HG02610 (cell line): ENCODE measurements at regions not wholly inside any gene's neighbourhood (a gene's known extent, or its start where the extent isn't known, plus 50 kb on each side); places are given as distances from the start of the nearest gene placed in this dataset.

ENCODE experiments used
- ATAC-seq: cut with Tn5 transposase; IDR thresholded peaks from one replicate; pipeline ENCODE4 v1.9.1; 2021; ENCODE audit warnings: mild to moderate bottlenecking, moderate library complexity; ENCODE audit not compliant: unreplicated experiment

DNA sequence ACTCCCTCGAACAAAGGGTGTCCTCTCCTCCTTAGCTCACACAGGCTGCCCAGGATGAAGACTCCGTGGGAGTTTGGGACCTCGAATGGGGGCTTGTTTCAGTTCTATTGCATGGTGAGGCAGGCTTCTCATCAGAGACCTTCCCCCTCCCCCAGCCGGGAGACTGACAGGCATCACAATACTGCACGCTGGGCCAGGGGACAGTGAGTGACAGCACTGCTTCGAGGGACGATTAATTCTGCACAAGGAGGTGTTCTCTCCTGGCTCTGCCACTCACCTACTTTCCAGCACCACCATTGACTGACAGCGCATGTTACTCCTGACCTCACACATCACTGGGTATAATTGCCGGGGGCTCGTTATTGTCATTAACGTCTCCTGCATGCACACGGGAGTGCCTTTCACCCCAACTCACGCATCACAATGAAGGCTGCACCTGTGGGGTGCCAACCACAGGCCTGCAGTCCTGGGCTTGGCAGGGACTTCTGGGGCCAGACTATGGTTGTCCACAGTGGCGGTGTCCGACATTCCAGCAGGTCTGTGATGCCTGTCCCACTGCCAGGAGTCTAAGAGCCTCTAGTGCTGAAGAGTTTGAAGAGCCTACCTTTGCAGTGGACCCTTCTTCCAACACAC lies 412.2 kb upstream of the TSHZ3 start:
- no peak for ATAC-seq

DNA sequence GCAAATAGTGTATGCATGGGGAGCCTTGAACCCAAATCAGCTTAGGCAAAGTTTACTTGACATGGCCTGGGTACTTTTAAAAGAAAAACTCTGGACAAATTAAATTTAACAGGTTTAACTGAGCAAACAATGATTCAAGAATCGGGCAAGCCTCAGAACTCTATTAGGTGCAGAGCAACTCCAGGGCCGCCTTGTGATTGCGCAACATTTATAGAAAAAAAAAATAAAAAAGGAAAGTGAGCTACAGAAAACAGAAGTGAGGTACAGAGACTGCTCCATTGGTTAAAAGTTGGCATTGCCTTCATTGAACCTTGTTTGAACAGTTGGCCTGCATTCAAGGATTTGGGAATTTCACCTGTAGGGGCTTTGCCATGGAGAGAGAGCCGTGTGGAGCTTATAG lies 421.0 kb upstream of the TSHZ3 start:
- ATAC-seq, result no peak

DNA sequence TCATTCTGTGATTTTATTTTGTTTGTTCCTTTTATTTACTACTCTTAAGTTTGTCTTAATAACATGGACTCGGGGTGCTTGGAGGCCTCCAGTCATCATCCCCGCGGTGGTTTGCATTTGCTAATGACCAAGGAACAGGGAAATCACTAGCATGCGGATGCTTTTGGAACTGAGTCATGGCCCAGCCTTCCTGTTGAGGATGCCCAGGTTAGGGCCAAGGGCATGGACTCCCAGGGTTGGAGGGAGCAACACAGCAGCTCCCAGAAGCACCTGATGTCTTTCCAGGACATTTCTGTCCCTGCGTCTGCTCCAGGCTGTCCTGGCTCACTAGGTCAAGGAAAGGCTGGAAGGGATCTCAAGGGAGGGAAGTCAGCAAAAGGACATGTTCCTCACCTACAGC lies 423.7 kb upstream of the TSHZ3 start:
- no peak for ATAC-seq

DNA sequence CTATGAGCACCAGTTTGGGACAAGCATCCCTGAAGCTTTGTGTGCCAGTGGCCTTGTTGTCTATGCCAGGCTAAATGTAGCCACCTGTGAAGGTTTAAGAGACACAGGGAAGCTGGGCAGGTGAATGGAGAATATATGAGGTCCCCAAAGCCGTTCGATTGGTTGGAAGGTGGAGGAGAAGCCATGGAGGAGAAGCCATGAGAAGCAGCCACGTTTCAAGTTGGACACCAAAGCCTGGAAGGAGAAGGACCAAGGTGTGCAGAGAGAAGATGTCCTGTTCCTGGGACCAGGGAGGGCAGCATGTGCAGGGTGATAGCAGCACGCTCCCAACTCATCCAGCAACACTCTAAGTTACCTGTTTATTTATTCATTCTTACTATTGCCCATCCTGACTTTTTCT lies 432.3 kb upstream of the TSHZ3 start:
- no peak for ATAC-seq

DNA sequence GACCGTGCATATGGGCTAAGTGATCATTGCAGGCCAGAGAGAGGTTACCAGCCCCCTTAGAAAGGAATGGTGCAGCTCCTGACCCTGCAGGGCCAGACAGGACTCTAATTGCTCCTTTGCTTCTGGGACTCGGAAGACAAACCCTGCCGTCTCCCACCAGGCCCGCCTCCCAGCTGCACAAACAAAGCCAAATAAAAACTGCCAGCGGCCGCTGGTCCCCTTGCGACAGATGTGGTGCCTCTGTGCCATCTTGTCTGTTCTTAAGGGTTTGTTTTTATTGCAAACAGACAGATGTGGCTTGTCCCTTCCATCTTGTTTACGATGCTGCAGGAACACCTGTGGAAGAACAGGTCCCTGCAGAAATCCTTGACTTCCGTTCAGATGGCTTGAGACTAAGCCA lies 434.4 kb upstream of the TSHZ3 start:
- ATAC-seq, result no peak

DNA sequence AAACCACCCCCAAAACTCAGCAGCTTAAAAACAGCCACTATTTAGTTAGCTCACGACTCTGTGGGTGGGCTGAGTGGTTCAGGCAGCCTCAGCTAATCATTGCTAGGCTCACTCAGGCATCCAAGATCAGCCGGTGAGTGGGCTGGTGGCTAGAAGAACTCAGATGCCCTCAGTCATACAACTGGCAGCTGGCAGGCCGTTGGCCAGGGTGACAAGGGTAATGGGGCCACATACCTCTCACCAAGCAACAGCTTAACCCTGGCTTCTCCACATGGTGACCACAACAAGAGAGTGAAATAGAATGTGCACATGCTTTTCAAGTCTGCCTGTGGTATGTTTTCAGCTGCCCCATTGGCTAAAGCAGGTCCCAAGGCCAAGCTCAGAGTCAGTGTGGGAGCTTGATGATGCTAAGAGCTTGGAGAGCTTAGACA lies 435.4 kb upstream of the TSHZ3 start:
- no peak for ATAC-seq

DNA sequence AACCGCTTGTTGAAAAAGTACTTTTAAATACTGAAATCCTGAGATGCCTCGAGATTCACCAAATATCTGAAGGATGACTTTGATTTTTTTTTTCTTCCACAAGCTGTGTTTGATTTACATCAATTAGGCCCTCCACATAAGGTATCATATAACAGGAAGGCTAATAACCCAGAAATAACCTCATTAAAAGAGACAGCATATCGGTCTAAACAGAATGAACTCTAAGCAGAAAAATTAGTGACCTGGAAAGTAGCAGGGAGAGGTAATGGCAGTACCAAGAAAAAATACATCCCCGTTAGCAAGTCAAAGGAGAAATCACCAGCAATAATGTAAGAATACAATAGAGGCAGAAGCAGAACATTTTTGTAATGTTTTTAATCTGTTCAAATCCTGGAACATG lies 452.4 kb upstream of the TSHZ3 start:
- no peak for ATAC-seq

DNA sequence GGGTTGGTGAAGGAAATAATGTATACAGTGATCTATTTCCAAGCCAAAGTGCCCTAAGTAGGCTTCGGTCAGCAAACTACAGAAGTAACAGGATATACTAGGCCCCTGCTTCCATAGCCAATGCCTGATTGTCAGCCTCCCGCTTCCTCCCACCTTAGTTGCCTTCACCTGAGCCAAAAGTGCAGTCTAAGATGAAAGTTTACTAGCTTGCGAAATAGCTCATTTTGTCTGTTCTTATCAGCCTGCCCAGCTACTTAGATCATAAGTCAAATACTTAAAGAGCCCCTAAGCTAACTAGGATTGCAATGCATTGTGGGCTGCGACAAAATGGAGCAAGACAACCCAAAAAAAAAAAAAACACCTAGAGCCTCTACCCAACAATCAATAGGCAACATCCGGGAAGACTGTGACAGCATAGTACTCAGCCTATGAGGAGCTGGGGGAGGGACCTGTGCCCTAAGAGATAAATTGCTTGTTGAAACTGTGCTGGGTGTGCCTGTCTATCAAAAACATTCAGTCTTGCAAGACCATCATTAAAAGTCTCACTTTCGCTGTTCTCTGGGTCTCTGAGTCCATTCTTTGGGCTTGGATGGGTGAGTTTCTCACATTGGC lies 454.7 kb upstream of the TSHZ3 start:
- no peak for ATAC-seq

DNA sequence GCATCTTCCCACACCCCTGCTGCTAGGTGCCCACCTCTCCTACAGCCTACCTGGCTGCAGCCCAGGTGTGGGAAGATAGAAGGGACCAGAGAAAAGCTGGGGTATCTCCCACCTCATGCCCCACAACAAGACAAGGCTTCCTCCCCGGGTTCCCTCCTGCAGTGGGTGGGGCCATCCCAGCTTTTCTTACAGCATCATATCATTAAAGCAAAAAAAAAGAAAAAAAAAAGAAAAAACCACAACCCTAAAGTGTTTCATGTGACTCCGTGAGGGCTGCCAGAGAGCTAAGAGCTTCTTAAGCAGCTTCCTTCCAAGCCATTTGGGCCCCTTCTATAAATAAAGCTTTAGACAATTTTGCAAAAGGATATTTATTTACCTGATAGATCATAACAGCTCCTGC lies 455.4 kb upstream of the TSHZ3 start:
- no peak for ATAC-seq

DNA sequence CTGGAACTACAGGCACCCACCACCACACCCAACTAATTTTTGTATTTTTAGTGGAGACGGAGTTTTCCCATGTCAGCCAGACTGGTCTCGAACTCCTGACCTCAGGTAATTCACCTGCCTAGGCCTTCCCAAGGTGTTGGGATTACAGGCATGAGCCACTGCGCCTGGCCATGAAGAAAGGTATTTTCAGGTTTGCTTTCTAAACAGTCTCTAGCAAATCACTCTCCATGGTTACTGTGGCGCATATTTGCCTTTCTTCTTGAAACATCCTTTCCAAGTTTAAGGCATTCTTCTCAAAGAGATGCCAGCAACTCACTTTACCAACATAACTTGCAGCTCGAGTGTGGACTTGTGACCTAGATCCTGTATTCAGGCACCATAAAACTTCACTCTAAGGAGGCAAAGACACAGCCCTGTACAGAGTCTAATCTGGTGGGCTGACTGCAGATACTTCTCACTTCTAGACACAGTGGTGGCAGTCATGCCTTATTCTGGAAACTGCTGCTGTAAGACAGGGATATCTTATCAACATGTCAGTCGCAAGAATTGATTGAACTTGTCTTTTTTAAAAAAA lies 461.4 kb upstream of the TSHZ3 start:
- ATAC-seq, result no peak

DNA sequence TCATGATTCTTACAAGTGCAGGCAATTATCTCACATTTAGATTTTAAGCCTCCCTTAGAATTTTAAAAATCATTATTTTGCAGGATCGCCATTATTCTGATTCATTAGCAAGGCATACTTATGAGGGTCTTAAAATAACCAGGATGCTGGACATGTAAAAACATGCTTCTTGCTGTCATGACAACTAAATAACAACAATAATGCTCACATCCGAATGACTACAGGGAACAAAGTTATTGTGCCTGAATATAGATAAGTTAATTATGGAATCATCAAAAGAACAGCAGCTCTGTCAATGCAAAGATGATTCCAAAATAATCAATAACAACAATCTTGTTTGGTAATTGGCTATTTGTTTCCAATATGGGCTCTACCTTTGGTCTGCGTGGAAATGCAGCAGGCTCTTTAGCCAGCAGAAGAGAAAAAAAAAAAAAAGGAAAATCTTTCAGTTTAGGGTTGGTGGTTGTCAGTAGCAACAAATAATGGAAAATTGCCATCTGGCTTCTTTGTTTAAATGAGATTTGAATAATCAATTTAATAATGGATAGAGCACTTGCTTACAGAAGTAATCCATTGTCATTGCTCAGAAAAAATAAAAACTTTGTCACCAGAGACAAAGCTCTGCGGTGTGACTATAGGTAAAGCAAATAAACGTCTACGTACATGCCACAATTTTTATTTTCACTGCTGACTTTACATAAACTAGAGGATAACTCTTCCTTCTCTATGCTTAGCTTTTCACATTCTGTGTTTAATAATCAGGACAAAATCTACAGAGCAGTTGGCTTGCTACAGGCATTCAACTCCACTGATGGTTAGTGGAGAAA lies 468.9 kb upstream of the TSHZ3 start:
- no peak for ATAC-seq

DNA sequence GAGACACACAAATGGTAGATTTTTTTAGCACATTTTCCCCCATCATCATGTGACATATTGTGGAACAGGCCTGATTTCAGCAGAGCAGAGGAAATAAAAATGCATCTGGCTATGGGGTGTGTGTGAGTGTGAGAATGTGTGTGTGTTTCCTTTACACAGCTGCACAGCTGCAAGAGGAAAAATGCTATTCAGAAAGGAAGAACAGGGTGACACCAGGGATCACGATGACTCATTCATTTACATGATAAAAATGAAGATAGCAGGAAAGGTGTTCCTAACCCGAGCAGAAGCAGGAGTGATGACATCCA lies 469.5 kb upstream of the TSHZ3 start:
- no peak for ATAC-seq

DNA sequence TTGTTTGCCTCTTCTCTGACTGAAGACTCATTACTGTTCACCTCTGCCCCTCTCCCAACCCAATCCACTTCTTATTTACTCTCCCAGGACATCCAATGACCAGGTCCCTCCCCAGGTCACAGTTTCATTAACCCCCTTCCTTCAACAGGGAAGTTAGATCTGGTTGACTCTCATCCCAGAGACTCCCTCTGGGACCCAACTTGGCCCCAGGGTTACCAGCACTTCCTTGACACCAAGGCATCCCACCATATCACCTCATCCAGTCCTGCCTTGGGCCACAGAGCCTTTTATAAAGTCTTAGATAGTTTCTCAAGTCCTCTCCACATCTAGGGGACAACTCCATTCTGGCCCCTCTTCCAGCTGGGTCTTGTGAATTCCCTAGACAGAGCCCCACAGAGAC lies 470.6 kb upstream of the TSHZ3 start:
- ATAC-seq, result no peak

DNA sequence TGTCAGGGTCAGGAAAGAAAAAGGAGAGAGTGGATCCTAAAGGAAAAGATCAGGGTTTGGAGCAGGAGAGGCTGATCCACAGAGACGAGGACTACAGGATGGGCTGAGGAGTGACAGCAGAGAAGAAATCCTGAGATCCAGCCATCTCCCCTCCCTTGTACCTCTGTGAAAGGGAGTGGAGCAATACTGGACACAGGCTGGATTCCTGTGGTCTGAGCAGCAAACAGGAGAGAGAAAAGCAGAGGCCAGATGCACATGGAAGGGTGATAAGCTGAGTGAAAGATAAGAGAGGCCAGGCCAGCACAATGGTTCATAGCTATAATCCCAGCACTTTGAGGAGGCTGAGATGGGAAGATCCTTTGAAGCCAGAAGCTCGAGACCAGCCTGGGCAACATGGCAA lies 472.1 kb upstream of the TSHZ3 start:
- ATAC-seq, result no peak

DNA sequence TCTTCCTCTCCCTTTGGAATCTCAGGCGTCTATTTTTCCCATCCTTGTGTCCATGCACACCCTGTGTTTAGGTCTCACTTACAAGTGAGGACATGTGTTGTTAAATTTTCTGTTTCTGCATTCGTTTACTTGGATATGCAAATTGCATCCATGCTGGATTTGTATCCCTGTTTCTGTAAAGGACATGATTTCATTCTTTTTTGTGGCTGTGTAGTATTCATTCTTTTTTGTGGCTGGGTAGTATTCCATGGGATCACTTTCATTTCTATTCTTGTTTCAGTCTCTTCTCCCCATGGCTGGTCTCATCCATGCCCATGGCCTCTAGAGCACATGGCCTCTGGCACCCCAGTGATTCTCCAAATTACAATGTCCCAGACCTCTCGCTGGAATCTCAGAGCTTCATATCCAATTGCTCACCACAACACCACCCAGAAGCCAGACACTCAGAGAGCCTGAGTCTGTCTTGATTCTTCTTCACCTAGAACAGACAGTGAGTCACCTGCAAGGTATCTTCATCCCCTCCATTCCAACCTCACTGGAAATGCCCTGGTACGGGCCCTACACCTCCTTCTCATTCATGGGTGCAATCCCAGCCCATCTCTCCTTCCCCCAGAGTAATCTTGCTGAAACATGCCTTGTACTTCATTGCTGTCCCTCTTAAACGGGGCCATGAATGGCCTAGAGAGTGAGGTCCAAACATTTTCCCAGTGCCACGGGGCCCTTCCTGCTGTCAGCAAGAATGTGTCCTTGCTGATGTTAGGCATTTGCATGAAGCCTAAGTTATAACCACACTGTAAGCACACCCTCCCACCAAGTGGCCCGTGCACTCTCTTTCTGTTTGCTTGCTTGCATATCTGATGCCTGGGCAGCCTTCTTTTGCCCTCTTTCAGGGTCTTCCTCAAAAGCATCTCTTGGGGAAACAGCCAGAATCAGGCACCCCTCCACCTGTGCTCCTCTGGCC lies 476.2 kb upstream of the TSHZ3 start:
- ATAC-seq, result no peak

DNA sequence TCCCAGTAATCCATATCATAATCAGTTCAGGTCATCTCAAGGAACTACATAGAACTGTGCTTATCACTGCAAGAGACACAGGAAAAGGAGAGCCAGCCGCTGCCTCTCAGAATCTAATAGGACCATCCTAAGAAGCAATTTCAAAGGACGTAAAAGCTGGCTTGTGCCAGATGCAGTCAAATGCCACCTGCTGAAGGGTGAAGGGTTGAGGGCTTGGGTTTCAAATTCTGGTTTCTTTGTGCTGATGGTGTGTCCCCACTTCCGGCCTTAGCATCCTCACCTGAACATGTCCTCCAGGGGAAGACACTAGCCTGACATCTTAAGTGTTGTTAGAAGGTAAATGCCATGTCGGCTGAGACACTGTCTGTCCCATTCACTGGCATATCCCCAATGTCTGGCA lies 477.1 kb upstream of the TSHZ3 start:
- ATAC-seq, result no peak

DNA sequence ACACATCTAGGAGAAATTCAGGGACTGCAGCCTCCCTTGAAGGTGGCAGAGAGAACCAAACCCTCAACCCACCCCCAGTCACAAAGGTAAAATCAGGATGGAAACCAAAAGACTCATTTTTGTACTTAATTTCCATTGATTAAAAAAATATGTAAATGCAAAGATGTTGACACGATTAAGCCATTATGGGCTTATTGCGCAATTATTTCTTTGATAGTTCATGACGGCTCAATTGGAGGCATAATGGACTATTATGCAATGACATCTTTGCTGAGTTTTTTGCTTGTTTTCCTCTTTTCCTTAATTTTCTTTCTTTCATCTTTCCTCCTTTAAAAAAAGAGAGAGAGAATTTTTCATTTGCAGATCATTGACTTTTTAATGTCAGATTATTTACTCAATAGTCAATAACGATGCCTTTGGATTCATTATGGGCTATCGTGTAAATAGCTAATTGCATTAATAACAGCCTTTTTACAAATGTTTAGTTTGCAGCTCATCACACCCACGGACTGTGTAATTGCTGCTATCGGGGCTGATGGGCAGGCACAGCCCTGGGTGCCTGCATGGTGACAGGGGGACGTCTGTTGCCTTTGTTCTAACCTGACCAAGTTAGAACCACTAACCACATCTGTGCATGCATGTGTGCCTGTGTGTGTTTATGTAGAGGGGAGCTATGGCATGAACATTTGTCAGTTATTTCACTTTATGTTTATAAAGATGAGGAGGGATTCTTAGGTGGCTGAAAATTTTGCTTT lies 482.4 kb upstream of the TSHZ3 start:
- ATAC-seq, result no peak

DNA sequence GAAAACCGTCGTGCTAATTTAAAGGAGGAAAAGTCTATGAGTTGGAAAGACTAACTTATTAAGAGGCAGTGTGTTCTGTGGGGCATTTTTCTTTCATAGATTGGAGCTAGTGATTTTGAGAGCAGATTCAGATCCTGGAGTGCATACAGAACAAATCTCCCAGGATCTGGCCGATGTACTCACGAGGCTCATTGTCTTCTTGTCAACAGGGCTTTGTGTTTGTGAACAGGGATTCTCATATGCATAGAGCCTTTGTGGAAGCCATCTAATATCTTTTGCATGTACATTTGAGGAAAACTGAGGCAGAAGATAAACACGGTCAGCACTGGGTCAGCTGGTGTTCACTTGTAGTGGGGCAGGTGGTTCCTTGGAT lies 482.9 kb upstream of the TSHZ3 start:
- ATAC-seq, result no peak

DNA sequence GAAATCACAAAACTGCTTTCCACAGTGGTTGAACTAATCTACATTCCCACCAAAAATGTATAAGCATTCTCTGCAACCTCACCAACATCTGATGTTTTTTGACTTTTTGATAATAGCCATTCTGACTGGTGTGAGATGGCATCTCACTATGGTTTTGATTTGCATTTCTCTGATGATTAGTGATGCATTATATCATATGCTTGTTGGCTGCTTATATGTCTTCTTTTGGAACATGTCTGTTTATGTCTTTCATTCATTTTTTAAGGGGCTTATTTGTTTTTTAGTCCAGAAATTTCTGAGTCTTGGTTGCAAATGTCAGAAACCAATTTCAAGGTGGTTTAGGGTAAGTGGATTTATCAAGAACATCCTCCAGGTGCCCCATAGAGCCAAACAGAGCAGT lies 484.8 kb upstream of the TSHZ3 start:
- ATAC-seq, result no peak

DNA sequence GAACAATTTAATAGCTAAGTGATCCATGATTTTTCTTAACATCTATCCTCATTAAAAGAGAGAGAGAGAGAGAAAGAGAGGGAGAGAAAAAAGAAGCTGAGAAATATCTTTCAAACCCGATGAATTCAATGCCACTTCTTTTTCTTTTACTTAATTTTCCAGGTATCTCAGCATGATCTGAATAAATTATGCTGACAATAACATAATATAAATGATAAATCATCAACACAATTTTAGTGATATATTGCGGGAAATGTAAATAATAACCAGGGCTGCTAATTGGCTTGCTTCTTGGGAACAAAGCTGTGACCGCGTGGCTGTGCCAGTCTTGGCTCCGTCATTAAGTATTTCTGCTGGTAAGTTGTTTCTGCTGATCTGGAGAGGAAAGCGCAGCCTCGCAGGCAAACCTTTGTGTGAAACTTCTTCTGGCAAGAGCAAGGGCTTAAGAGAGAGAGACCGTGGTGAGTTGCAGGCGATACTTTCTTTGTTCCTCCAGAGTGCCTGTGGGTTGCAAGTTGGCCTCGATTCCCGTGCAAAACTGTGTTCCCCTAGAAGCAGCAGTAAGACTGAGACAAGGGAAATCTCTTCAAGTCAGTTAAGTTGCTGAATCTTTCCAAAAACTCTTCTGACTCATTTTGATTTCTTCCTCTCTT lies 489.1 kb upstream of the TSHZ3 start:
- no peak for ATAC-seq
